HTR-8/SVneo (cell line): ENCODE measurements at regions not wholly inside any gene's neighbourhood (a gene's known extent, or its start where the extent isn't known, plus 50 kb on each side); places are given as distances from the start of the nearest gene placed in this dataset.

Source experiments
- DNase-seq: peaks from one replicate; pipeline ENCODE4 v3.0.0; 2011; ENCODE audit warnings: low spot score, mixed read lengths; ENCODE audit not compliant: insufficient read length
- FAIRE-seq: peaks from 2 replicates; lab custom pipeline; 2011; peaks lifted over from hg19 to GRCh38; lab: Jason Lieb, UNC

DNA sequence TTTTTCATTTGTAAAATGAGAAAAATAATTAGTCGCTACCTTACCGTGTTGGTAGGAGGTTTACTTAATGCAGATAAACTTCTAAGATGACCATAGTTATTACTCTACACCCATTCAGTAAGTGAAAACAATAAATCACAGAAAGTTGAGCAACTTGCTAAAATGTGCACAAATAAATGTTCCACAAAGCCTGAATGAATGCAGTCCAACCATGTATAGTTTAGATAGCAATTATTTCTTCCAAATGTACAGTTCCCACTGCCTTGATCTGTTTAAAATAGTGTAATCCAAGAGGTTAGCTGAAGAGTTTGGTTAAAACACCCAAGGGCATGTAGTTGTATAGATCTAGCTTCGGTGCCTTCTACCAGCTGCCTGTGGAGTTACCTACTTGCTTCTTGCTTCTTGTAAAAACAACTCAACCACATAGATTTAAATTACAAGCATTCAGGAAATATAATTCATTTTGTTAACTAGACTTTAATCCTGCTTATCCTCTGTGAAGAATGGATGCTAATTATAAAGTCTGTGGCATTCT, 106.3 kb upstream of the CARD18 start:
- DNase-seq = no peak
- no peak for FAIRE-seq

DNA sequence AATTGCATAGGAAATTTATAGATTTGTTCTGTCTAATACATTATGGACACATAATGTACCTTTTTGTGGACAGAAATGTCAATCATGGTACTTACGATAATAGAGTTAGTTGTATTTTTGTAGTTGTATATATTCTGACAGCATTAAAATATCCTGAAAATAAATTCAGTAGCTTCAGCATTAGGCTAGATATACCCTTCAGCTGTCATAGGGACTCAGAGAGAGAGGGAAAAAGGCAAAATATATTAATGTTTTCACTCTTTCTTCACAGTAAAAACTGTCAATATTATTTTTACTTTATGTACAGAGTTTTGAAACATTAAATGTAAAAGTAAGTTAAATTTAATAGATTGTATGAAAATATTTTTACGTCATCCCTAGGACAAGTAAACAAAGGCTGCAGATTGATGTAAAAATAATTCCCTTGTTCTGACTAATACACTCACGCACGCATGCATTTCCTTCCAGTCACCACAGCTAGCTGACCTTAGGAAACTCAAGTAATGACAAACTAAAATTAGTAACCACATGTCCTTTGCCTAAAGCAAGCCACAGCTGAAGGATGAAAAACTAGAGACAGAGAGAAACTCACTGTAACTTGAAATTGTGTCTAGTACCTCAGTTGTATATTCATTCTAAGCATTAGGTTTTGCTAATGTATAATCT, 104.7 kb upstream of the CARD18 start:
- FAIRE-seq (peak; percentile 79), DNase-seq (peak; percentile 58)

DNA sequence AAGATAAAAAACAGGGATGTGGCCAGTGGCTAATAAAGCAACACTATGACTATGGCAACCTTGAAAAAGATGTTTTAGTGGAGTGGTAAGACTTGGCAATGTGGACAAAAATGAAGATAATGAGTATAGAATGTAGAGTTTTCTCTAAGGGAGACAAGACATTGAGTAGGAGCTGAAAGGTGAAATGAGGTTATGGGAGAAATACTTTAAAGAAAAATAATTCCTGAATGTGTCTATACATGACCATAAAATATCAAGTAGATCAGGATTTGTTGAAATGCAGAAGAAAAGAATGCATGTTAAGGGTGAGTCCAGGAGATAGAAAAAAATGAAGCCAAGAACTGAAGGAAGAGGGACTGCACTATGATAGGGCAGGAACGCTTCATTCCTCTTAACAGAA, 101.6 kb upstream of the CARD18 start:
- FAIRE-seq (no peak), DNase-seq (no peak)

DNA sequence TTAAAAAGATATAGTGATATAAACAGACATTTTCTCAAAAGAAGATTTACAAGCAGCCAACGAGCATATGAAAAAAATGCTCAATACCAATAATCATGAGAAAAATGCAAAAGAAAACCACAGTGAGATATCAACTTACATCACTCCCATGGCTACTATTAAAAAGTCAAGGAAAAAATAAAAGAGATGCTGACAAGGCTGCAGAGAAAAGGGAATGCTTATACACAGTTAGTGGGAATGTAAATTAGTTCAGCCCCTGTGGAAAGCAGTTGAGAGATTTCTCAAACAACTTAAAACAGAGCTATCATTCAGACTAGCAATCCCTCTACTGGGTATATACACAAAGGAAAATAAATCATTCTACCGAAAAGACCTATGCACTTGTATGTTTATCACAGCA, 97.1 kb upstream of the CARD18 start:
- DNase-seq (no peak), FAIRE-seq (no peak)

DNA sequence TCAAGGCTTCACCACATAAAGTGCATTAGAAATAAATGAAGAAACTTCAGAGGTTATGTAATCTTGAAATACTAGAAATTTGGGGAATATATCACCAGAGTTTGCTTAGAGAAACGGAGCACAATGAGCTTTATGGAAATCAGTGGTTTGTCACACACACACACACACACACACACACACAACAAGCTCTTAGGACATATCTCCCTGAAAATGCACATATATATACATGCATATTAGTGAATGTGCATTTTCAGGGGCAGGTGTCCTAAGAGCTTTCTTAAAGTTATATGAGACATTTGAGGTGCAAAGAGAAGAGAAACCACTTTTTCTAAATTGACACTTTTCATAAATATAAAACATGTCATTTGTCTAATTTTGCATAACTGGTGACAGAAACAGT, 93.7 kb upstream of the CARD18 start:
- DNase-seq (no peak), FAIRE-seq (no peak)

DNA sequence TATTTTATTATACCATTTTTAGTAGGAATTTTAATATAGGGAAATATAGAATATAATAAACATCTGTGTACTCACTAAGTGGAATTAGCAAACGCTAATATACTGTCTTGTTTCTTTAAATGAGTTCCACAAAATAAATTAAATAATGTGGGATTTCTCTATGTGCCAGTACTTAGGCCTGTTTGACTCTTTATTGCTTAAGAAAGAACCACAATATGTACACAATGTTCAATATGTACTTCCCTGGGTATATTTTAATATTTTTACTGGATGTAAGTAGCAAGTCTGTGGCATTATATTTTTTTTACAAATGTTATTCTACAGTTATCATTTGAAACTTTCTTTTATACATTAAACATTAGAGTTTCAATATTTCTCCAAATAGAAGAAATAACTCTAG, 92.5 kb upstream of the CARD18 start:
- no peak for DNase-seq
- FAIRE-seq = no peak

DNA sequence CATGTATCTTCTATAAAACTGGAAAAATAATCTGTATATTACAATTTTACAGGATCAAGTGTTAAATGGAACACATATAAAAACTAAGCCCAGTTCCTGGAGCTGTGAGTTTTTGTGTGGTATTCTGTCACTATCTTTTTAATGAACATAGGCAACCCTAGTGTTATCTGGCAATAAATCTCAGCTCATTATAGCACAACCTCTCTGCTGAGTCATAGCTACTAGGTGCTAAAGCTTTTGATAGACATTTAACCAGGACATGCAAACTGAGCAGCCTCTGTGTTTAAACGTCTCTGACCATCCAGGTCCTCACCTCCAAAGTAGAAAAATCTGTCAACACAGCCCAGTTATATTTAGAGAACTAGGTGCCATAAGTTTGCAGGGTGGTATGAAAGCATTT, 91.0 kb upstream of the CARD18 start:
- DNase-seq (no peak), FAIRE-seq (no peak)

DNA sequence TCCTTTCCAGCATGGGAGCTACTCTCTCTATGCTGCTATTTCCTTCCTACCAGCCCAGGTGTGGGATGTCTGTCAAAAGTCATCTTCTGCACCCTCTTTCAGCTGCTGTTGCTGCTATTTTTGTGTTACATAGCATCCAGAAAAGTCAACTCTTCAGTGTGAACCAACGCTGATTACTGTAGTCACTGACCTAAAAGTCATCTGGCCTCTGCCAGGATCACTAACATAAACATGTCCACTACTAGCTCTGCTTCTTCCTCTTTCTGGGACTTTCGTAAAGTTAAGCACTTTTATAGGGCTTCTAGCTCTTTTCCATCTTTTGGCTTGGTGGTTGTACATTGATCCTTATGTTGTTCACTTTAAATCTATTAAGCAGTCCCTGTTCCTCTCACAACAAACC, 90.2 kb upstream of the CARD18 start:
- FAIRE-seq (no peak), DNase-seq (no peak)

DNA sequence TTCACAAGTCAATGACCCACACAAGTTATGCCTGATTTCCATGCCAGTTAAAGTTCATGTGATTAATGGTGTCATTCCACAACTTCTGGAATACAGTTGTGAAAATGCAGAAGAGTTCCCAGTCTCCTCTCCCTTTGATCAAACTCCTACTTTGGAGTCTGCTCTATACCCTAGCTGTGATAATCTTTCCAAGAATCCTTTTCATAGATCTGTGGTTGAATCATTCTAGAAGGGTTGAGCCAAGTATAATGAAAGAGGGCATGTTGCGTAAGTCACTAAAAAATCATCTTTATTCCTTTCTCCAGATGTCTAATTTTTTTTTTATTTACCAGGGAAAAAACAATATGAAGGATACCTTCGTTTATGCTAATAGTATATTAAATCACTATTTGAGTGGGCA, 89.7 kb upstream of the CARD18 start:
- no peak for DNase-seq
- FAIRE-seq = no peak

DNA sequence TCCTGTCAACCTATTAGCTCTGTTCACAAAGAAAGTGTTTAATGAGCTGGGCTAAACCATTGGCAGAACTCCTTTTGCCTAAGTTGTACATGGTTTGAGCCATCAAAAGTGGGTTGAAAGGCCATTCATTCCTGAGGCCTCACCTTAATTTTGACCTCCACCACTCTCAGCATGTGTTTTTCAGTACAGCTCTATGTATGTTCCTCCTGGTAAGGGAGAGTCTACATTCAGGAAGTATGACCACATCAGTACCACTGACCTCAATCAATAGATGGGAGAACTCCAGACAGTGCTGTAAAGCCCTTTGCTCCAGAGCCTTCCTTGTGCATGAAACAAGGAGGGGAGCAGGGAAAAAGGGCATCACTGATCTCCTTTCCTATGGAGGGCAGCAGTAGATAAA, 87.8 kb upstream of the CARD18 start:
- FAIRE-seq = peak; percentile 38

DNA sequence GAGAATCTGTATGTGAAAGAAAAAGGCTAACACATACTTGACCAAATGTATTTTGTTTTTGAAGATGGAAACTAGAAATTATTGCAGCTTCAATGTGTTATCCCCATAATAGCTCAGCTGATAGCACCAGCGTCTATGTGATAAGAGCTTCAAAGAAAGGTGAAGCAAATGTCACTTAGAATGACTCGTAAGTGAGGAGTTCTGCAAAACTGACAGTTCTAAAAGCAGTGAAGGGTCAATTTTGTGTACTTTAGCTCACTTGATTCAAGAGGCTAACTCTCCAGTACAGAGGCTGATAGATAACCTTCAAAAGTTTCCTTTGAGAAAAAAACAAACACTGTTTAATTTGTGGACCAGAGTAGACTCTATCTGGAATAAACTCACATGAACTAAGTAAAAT, 87.2 kb upstream of the CARD18 start:
- DNase-seq (no peak), FAIRE-seq (no peak)

More for the DNA sequence above, 87.8 kb upstream of the CARD18 start:
- DNase-seq = no peak

DNA sequence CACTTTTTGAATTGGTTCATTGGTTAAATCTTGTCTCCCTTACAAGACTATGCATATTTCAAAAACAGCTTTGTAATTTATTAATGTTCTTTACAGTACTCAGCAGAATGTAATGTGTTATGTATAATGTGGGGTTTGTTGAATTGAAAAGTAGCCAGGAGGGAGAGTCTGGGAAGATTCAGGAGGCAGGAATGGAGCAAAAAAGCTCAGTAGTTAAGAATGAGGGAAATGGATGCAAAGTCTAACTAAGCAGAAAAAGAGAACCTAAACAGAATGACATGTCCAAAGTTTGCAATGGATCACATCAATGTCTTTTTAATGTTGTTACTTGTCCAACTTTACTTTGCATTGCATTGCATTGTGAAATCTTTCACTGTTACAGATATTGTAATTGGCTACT, 86.5 kb upstream of the CARD18 start:
- FAIRE-seq (no peak), DNase-seq (no peak)

DNA sequence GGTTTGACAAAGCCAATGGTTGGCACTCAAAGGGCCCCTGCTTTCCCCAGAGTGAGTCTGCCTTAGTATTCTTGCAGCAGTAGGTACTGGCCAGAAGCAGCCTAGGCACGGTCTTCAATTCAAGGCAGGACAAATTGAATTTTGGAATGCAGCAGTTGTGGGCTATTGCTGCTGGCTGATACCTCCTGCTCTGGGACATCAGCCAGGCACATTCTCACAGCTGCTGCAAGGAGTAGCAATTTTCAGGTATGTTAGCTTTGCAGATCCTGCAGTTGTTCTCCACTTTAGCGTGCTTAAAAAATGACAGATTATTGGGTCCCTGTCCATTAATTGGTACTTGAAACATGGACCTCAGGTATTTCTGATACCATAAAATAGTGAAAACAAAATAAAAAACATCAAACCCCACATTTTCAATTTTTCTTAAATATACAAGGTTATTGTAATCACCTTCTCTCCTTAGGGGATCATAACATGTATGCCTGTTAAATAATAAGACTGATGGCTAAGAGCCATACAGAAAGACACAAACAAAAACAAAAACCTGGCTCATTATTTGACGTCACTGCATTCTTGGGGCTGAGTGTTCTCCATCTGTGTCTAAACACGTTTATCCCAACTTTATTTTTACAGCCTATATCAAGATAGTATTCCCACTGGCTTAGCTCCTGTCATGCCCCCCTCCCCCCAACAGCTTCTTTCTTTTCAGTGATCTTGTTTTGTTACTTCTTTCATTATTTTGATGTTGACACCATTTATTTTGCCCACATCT, 85.1 kb upstream of the CARD18 start:
- FAIRE-seq (no peak), DNase-seq (no peak)

DNA sequence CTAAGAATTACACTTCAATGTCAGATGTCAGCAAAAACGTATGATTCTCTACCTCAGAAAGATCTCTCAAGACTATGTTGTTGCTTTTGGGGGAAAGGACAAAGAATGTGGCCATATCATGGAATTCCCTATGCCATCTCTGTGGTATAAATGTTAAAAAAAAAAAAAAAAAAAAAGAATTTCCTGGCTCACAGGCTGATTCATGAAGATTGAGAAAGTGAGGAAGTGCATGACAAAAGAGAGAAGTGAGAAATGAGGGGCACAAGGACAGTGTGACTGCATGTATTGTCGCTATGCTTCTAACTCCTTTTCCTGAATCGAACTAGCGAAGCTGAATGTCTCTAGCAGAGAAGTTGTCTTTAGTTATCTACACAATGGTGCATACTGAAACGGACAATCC, 80.6 kb upstream of the CARD18 start:
- FAIRE-seq = no peak
- DNase-seq = no peak

DNA sequence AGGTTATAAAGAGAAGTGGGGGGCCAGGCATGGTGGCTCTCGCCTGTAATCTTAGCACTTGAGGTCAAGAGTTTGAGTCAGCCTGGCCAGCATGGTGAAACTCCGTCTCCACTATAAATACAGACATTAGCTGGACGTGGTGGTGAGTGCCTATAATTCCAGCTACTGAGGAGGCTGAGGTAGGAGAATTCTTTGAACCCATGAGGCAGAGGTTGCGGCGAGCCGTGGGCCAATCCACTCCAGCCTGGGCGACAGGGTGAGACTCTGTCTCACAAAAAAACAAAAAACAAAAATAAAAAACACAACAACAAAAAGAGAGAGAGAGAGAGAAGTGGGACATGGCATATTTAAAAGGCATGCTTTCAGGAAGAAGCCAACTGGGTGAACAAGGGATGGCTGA, 80.1 kb upstream of the CARD18 start:
- DNase-seq = no peak
- no peak for FAIRE-seq

DNA sequence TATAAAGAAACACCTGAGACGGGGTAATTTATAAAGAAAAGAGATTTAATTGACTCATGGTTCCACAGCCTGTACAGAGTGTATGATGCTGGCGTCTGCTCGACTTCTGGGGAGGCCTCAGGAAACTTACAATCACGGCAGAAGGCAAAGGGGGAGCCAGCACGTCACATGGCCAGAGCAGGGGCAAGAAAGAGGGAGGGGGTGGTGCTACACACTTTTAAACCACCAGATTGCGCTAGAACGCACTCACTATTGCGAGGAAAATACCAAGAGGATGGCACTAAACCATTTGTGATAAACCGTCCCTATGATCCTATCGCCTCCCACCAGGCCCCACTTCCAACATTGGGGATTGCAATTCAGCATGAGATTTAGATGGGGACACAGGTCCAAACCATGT, 79.7 kb upstream of the CARD18 start:
- DNase-seq = no peak
- FAIRE-seq = no peak

DNA sequence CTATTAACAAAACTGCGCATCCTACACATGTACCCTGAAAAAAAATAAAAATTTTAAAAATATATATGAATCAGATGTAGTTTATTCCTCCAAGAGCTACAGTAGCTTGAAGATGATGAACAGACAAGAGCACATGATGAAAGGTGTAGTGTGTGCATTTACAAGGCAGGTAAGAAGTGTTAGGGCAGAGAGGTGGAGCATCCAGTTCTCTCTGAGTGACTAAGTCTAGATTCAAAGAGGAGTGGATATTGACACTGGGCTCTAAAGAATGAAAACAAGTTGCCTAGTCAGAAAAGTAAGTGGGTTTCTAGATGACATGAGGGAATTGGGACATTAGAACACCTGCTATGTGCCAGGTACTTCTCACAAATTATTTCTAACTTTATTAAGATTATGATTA, 76.0 kb upstream of the CARD18 start:
- FAIRE-seq (no peak), DNase-seq (no peak)

DNA sequence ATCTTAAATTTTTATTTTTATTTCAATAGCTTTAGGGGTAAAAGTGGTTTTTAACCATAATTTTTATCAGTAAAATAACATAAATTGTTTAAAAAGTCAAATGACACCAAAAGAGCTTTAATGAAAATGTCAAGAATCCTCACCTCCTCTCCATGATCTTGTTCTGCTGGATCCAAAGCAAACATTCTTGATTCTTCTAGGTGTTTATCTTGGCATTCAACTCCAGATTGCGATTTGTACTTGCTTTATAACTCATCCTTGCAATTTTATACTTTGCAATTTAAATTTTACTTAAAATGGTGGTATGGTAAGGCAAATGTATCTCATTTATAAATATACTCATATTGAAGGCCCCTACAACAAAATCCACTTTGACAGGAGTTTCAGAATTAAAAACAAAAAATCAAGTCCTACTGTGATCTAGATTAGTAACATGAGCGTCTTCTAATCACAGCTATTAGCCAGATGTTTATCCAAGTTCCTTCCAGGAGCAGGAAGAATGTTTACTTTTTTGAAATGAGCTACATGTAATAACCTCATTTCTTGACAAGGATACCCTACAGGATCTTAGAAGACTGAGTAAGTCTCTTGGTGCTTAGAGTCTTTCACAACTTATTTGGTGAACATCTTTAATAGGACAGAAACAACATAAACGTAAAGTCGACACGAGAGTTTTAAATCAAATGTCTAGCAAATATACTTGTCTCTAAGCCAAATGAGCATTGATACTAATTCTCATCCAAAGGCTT, 72.4 kb upstream of the CARD18 start:
- DNase-seq (no peak), FAIRE-seq (no peak)

DNA sequence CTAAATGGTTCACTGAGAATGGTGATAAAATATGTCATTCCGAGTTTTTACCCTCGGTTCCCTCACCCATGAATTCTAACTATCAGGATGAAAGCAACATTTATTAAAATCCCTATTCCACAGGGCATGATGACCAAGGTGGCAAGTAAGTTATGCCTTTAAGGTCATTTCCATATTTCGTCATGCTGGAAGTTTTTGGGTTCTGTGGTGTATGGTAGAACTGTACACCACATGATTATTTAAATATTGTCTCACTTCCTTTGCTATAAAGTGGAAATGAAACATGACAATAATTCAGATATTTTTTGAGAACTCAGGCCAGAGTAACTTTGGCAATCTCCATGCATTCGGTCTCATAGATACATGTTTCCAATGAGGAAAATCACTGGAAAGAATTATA, 68.5 kb upstream of the CARD18 start:
- FAIRE-seq (no peak), DNase-seq (no peak)

DNA sequence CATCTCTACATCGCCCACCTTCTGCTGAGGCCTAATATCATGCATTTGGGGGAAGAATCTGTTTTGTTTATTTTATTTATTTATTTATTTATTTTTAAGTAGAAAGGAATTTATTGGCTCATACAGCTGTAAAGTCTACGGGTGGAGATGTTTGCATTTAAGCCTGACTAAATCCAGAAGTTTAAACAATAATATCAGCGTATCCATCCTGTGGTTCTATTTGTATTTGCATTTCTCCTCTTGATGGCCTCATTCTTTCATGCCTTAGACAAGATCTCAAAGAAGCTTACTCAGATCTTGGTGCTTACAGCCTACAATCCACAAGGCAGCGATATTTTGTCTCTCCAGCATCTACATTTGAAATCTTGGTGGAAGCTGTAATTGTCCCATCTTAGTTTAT, 67.1 kb upstream of the CARD18 start:
- FAIRE-seq = no peak
- DNase-seq = no peak

DNA sequence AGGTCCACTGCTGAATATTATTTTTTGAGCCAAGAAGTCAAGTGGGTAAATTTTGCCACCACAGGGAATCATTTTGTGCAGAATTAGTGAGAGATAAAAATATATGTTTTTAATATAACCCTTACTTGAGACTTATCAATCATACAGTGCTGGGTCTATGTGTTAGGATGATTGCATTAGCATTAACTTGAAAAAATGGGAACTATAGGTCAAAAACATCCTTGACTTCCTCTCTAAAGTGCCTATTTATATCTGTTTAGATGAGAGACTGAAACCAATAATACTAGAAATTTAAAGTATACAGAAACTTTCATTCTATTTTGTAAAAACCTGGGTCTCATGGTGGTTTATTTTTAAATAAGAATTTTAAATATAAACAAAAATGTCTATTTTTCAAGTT, 65.1 kb upstream of the CARD18 start:
- DNase-seq (no peak), FAIRE-seq (no peak)
